GM19455 (cell line): ENCODE measurements at regions not wholly inside any gene's neighbourhood (a gene's known extent, or its start where the extent isn't known, plus 50 kb on each side); places are given as distances from the start of the nearest gene placed in this dataset.

Experiments
- ATAC-seq: cut with Tn5 transposase; IDR thresholded peaks from one replicate; pipeline ENCODE4 v1.9.1; 2021; ENCODE audit not compliant: unreplicated experiment

DNA sequence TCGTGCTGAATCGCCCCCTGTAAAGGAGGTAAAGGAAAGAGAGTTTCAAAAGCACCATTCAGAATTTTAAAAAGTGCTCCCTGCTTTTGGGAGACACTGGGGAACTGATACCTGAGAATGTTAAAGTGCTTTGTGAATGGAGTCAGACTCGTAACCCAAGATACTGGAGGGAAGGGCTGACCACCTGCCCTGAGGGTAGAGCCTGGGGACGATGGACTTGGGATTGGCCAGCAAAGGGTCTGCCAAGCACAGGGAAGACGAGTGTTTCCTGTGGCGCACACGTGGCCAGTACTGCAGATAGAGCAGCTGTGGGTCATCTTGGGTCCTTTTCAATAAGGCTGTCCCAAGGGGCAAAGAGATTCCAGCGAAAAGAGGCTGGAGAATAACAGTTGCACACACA, 1284.1 kb upstream of the AUTS2 start:
- ATAC-seq: no peak

DNA sequence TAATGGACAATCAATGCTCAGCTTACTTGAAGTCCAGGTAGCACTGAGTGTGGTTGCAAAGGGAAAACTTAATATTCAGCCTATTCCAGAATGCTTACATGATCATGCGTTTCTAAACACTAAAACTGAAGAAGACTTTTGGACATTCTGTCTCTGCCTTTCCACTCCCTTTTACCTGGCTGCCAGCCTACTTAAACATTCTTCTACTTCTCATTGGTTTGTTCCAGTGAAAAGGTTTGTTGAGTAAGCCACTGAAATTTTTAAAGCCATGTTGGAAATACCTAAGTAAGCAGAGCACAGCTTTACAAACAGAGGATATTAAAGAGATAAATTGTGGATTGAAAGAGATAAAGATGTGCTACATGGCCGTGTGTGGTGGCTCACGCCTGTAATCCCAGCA, 1280.8 kb upstream of the AUTS2 start:
- no peak for ATAC-seq

DNA sequence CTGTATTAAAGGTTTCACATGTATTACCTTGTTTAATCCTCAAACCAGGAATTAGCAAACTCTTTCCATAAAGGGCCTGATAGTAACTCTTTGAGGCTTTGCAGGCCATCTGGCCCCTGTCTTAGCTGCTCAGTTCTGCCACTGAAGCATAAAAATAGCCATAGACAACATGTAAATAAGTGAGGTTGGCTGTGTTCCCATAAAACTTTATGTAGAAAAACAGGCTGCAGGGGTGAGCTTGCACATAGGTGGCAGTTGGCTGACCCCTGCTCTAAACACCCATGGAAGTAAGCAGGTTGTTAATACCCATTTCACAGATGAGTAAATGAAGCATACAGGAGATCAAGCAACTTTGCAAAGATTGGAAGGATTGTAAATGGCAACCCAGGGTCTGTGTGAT, 1279.2 kb upstream of the AUTS2 start:
- no peak for ATAC-seq

DNA sequence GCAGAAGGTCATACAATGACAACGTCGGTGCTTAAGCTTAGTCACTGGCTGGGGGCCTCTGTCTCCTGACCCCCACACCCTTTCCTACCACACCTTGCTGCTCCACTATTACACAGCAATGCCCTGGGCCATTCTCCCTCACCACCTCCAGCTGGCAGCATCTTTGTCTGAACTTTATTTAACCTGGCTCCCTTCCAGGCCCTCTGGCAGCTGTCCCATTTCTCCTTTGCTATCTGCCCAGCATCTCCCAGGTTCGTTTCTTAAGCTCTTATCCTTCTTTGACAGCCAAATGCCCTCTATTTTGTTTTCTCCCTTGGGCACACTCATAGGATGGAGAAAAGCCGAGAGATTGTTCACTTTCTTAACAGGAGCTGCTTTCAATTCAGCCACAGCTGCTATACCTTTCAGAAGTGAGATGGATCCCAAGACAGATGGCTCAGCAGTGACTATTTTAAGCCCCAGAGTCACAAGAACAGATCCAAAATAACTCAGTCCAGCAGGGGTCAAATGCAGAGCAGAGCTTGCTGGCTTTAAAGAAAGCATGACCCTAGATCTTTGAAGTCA, 1277.1 kb upstream of the AUTS2 start:
- no peak for ATAC-seq

DNA sequence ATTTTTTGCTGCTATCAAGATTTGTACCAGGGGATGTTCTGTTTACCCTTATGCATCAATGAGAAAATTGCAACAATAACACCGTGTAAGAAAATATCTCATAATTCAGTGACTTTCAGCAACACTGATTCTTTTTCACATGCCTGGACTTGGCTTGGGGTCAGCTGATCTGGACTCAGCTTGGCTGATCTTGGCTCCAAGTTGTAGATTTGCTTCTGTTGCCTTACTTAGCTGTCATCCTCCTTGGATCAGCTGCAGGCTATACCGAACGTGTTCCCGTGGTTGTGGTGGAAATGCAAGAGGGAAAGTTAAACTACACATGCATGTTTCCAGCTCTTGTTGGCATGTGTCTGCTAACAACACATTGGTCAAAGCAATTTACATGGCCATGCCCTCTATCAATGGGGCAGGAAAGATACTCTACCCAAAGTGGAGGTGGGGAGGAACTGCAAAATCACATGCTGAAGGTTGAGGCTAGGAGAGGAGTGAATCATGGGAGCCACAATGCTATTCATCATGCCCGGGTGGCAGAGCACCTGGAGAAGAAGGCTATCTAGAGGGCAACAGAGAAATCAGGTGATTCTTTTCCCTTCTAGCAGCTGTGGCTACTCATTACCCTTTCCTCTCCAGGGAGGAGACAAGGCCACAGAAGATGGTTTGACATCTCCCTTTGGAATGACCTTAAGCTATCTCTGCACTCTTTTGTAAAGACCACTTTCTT, 1276.3 kb upstream of the AUTS2 start:
- ATAC-seq: no peak

DNA sequence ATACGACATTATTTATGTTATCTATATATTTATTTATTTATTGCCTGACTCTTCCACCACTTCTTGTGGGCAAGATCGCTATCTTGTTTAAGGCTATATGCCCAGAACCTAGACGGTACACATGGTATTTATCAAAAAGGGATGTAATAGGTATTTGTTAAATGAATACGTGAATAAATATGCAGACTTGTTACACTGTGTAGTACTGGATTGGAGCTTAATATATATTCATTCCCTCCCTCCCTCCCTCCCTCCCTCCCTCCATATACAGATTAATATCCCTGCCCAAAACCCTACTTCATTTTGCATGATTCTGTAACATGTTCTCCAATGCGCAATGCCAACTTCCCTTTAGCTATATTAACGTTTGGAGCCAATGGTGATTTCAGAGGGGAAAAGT, 1273.7 kb upstream of the AUTS2 start:
- no peak for ATAC-seq

DNA sequence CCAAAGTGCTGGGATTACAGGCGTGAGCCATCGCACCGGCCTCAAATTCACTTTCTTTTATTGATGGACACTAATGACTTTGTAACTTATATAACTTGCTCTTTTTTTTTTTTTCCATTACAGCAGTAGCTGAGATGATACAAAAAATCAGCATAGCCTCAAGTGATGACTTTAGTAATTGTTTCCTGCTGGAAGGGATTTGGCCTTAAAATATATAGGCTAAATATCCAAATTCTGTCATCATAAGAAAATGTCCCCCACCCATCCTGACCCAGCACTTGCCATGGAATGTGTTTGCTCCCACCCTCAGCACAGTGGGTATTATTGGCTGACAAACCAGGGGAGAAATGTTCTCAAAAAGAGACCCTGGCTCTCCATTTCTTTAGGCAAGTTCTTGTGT, 1264.1 kb upstream of the AUTS2 start:
- no peak for ATAC-seq

DNA sequence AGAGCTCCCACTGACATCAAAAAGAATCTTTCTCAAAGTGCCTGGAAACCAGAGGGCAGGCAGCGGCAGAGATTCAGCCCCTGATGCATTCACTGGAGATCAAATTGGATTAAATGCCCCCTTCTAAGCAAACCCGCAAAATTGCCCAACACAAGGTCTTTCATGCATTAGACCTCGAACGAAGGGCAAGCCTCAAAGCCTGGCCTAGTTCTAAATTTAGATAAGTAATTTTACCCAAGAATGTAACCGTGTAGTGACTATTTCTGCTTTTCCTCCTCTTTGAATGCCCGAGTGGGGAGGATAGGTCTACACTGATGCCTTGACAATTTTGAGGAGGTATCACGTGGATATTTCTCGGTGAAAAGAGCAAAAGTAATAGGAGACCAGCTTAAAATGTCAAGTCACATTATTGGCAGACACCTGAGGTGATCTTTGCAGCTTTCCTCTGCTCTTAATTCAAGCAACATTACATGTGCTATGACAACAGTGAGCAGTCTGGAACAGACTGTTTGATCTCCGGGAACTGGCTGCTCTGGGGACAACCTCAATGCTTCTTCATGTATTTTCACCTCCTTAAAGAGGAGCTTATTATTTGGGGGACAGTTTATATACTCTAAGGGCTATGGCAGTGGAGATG, 1263.5 kb upstream of the AUTS2 start:
- no peak for ATAC-seq

DNA sequence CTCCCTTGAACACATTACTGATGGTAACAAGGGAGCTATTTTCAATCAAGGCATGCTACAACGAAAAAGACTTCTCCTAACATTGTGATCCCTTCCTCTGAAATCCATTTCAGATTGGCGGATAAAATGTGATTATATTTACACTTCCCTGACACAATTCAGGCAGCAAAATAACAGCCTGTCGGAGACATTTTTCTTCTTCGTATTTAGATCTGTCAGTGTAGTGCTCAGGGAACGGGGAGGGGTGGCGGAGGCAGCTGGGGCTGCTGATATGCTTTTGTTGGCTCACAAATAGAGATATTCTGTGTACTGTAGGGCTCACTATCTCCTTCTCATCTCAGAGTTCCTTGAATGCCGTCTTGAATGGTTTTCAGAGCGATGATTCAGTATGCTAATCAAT, 1261.7 kb upstream of the AUTS2 start:
- ATAC-seq: no peak

DNA sequence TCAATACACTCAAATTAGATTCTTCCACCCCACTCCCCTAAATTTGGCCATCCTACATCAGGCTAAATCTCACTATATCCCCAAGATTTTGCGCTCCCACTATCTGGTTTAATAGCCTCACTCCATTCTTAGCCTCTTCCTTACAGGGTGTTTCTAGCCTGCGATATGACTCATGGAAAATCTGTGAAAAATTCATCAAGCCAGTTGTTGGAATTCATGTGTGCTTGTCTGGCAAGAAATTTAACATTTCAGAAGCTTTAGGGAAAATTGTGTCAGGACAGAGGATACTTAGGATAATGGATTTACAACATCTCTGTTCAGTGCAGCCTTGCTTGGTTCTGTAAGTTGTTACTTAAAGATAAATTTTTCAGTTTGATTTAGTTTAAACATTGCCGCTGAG, 1249.9 kb upstream of the AUTS2 start:
- no peak for ATAC-seq

DNA sequence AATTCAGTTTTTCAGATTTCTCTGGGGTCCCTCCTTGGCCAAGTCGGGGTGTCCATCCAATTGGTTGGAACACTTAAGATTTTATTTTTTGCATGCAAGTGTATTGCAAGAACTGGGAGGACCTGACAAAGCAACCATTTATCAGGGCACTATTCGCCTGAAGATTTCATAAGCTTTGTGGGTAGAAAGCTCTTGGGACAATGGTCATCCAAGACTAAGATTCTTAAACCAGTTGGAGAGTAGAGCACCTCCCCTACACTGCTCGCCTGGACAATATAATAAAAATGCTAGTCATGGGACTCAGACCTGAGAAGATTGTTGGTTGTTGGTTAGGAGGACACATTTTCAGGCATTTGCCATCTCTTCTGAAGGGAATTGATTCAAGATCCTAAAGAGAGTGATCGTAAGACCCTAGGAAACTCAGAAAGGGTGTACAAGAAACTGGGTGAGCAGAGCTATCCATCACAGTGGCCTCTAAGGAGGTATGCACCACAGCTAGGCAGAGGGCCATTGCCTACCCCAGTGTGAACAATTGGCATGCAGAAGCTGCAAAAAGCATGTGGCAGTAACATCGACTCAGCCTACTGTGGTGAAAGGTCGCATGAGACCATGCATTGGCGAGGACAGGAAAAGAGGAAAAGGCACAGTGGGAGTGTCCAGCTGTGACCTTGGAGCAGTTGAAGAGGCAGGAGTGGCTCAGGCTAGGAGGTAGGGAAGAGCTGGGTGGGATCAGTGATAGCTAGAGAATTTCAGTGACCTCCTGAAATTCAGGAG, 1235.3 kb upstream of the AUTS2 start:
- ATAC-seq: no peak

DNA sequence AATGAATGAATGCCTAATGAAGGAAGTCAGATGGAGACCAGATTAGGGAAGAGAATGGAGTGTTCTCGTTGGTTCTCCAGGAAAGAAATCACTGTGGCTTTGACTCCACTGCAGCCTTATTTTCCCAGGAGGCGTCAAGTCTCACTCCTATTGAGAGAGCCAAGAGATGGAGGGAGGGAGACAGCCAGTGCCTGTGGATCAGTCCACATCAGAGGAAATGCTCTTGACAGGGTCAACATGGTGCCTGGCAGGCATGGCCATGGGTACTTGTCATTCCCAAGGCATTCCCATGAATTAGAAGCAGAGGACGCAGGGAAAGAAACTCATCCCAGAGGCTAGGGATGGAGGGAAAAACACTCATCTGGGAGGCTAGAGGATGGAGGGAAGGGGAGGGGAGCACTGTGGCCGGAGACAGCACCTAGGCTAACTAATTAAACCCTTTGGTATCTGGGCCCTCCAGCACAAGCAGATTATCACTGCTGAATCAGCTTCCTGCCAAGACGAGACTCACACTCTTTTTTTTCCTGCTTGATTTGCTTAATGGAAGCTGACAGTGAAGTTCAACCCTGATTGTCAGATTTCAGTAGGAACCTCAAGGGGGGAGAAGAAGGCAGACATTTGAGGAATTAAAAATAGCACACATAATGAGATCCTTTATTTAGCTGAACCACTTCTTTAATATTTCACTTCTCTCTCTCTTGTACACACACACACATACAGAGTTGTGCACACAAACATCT, 1233.2 kb upstream of the AUTS2 start:
- no peak for ATAC-seq

DNA sequence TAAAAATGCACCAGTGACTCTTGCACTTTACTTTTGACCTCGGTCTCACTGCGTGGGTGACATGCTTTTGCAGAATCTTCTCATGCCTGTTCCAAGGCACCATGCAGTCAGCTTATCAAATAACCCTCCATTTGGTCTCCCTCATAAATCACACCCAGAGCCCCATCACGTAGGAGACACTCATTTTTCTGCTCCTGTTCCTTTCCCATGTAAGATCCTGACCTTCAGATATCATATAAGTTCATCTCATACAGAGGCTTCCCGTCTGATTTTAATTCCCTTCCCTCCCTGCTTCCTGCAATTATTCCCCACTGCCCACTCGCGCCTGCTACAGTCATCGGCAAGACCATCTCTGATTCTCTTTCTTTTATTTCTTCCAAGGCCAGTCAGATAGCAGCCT, 1226.3 kb upstream of the AUTS2 start:
- no peak for ATAC-seq

DNA sequence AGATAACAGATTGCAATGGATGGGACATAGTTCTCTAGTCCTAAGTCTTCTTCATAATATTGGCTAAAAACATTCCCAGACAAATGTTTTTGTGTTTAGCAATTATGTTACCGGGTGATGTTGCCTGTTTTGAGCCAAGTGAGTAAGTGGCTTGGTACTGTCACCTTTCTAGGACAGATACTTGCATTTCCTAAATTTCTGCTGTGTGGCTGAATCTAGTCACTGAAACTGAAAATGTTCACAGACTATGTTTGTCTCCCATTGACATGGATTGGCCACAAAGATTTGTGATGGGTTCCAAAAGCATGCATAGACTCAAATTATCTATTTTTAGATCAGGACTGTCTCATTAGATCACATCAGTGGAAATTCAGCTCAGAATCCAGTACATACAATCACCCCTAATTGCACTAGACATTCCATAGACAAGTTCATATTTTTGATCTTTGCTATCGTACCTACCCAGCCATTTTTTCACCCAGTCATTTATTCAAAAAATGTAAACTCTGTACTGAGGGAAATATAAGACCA, 1222.1 kb upstream of the AUTS2 start:
- no peak for ATAC-seq

DNA sequence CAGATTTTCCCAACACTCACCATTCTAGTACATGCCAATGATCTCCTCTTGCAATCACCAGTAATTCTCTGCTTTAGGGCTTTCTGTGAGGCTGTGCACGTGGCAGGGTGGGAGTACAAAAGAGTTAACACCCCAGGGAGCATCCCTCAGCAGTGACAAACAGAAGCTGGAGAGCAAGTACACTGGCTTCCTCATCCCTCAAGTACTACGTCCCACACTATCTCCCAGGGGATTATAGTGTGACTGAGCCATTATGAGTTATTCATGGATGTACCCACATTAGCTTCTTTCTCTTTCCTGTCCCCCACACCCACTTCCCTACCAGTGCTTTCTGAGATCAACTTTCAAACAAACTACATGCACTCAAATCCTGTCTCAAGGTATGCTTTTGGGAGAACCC, 1216.5 kb upstream of the AUTS2 start:
- ATAC-seq: no peak

DNA sequence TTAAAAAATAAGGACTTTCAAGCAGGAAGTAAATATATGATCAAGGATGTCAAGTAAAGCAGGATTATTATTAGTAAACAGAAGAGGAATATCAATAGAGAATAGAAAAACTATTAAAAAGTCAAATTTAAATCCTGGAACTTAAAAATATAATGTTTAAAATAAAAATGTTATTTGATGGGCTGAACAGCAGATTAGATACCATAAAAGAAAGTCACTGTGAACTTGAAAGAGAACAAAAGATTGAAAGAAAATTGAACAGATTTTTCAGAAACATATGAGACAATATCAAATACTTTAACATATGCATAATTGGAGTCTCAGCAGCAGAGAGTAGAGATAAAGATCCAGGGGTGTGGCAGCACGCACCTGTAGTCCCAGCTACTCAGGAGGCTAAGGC, 1213.7 kb upstream of the AUTS2 start:
- no peak for ATAC-seq

DNA sequence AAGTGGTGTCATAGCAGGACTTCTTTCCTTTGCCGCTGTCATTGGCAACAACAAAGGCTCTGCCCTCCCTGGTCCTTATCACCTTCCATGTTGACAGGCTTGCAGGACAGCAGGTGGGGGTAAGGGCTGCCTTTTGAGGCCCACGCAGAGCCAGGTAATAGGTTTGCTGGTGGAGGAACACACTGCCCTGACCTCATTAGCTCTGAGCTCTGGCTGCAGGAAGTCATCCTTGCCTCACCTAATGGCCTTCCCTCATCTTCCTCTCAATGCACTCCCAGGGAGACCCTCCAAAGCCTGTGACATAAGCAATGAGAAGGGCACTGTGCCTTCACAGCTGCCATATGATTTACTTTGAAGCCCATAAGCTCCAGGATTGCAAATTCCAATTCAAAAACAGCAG, 1205.2 kb upstream of the AUTS2 start:
- ATAC-seq: no peak

DNA sequence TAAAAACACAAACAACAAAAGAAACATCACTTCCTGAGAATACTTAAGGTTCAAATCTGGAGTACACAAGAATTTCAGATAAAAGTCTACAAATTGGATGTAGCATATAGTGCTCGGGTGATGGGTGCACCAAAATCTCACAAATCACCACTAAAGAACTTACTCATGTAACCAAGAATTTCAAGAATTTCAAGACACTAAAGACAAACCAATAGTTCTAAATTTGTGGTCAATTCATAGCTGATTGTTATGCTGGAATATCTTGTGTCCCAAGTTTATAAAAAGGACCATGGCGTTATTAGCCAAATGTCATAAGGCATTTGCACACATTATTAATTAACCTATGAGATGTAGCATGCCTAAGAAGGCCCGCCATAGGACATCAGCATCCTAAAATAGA, 1204.1 kb upstream of the AUTS2 start:
- no peak for ATAC-seq

DNA sequence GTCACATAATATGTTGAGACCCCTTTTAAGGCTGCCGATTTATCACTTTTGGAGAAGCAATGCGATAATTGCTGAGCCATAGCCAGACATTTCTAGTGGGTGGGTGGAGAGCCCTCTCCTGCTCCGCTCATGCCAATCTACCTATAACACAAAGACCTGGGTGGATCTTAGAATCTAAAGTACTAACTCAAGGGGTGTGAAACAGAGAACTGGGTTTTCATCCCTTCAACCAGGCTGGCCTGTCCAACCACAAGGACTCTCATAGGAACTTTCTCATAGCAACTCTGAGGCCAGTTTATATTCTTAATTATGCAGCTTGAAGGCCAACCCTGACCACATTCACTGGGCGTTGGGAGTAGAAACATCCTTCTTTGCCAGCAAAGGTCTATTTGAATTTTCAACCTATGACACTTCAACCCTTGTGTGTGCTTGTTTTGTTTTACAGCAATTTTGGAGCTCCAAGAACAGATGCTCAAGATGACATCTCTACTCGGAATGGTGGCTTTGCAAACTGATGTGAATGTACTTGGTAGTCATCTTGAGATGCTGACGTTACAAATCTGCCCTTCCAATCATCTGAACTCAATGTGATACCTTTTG, 1198.2 kb upstream of the AUTS2 start:
- ATAC-seq: no peak

DNA sequence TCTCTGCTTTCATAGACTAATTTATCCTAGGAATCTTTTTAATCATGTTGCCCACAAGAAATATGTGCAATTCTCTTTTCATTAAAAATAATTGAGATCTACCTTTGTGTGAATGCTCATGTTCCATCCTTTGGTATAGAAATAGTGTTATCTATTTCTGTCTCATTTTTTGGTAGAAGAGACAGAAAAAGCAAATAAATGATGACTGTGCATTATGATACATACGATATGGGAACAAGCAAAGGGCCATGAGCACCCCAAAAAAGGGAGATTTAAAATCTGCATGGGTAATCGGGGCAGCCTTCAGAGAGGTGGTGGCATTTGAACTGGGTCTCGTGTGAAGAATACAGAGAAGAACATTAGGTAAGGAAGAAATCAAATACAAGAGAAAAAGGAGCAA, 1197.5 kb upstream of the AUTS2 start:
- no peak for ATAC-seq

DNA sequence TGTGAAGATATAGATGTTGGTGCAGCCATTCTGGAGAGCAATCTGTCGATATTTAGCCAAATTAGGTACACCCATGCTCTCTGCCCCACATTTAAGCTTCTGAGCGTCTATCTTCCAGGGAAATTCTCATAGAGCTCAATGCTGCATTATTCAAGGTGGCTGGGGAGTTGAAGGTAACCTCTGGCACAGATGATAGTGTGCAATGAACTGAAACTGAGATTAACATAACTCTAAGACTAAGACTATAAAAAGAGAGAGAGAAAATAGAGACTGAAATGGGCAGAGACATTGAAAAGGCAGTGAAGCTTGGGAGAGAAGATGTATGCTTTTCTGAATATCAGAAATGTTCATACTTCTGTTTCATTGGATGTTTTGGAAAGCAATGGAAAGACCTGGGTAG, 1197.0 kb upstream of the AUTS2 start:
- no peak for ATAC-seq
